NCI-H446 treated with DMSO at 0.1 percent for 48 hours (cell line): ENCODE measurements at regions not wholly inside any gene's neighbourhood (a gene's known extent, or its start where the extent isn't known, plus 50 kb on each side); places are given as distances from the start of the nearest gene placed in this dataset.
"Not testable (repeated sequence)": the region's sequence is repeated elsewhere in the genome, so short reads cannot be mapped to it uniquely, and the experiment has no call there.

ENCODE experiments used
- DNase-seq: peaks from one replicate; lab custom pipeline; 2025; lab: John Stamatoyannopoulos, UW

- no peak for DNase-seq
These were observed 198.1 kb upstream of the CPHXL start for GRCh38 chr16:75924397-75924796.

- no peak for DNase-seq
These were observed 201.5 kb upstream of the CPHXL start for GRCh38 chr16:75927810-75928209.

GRCh38 chr16:75928295-75928694 is 202.0 kb upstream of the CPHXL start:
- DNase-seq, result no peak

- DNase-seq, result no peak
These were observed 202.8 kb upstream of the CPHXL start for GRCh38 chr16:75929046-75929445.

GRCh38 chr16:75931043-75931442 is 204.8 kb upstream of the CPHXL start:
- no peak for DNase-seq

- no peak for DNase-seq
These were observed 205.7 kb upstream of the CPHXL start for GRCh38 chr16:75931970-75932369.

- DNase-seq, result no peak
These were observed 212.5 kb upstream of the CPHXL start for GRCh38 chr16:75938818-75939217.

GRCh38 chr16:75942351-75942750 is 216.1 kb upstream of the CPHXL start:
- DNase-seq, result no peak

GRCh38 chr16:75942936-75943335 is 216.6 kb upstream of the CPHXL start:
- DNase-seq, result no peak

- no peak for DNase-seq
These were observed 217.6 kb upstream of the CPHXL start for GRCh38 chr16:75943705-75944514.

- DNase-seq, result no peak
These were observed 219.7 kb upstream of the CPHXL start for GRCh38 chr16:75945916-75946457.

GRCh38 chr16:75947626-75948239 is 221.4 kb upstream of the CPHXL start:
- DNase-seq, result no peak

GRCh38 chr16:75948441-75948840 is 222.2 kb upstream of the CPHXL start:
- no peak for DNase-seq

GRCh38 chr16:75948886-75949285 is 222.6 kb upstream of the CPHXL start:
- DNase-seq, result no peak

GRCh38 chr16:75952124-75952523 is 225.8 kb upstream of the CPHXL start:
- DNase-seq, result no peak

- DNase-seq, result no peak
These were observed 231.6 kb upstream of the CPHXL start for GRCh38 chr16:75957870-75958269.

- DNase-seq, result no peak
These were observed 239.4 kb upstream of the CPHXL start for GRCh38 chr16:75965504-75966374.

- DNase-seq, result not testable (repeated sequence)
These were observed 242.8 kb upstream of the CPHXL start for GRCh38 chr16:75969120-75969519.

GRCh38 chr16:75971334-75971733 is 245.0 kb upstream of the CPHXL start:
- DNase-seq, result no peak

- DNase-seq, result no peak
These were observed 257.0 kb upstream of the CPHXL start for GRCh38 chr16:75983296-75983695.

- no peak for DNase-seq
These were observed 257.6 kb upstream of the CPHXL start for GRCh38 chr16:75983741-75984381.

GRCh38 chr16:75987323-75987722 is 261.0 kb upstream of the CPHXL start:
- DNase-seq, result no peak
